HFFc6 (cell line): ENCODE measurements at regions not wholly inside any gene's neighbourhood (a gene's known extent, or its start where the extent isn't known, plus 50 kb on each side); places are given as distances from the start of the nearest gene placed in this dataset.
"Not testable (repeated sequence)": the region's sequence is repeated elsewhere in the genome, so short reads cannot be mapped to it uniquely, and the experiment has no call there.

ENCODE experiments used
- DNase-seq: peaks from one replicate; pipeline ENCODE4 v3.0.0-alpha.2; 2018
- H3K27ac Mint-ChIP-seq: 2 replicates; pipeline ENCODE4 v1.8.0; 2020; ENCODE audit warnings: mild to moderate bottlenecking, mixed read lengths
- H3K27me3 Mint-ChIP-seq: 2 replicates; pipeline ENCODE4 v1.8.0; 2021; ENCODE audit warnings: mild to moderate bottlenecking, moderate library complexity, mixed read lengths; ENCODE audit not compliant: insufficient read depth
- H3K36me3 Mint-ChIP-seq: 2 replicates; pipeline ENCODE4 v1.8.0; 2021; ENCODE audit warnings: low read depth, mixed read lengths
- H3K4me1 Mint-ChIP-seq: 2 replicates; pipeline ENCODE4 v1.8.0; 2020; ENCODE audit warnings: low read depth, mixed read lengths
- H3K4me3 Mint-ChIP-seq: 2 replicates; pipeline ENCODE4 v1.8.0; 2020; ENCODE audit warnings: mild to moderate bottlenecking, moderate library complexity, mixed read lengths
- H3K9me3 Mint-ChIP-seq: 2 replicates; pipeline ENCODE4 v1.8.0; 2020; ENCODE audit warnings: mild to moderate bottlenecking, mixed read lengths
- TF ChIP-seq, protein P1 (sequence below): fragments of 200-600 bp; sonication (generic); IDR thresholded peaks from 2 replicates; pipeline ENCODE4 v1.5.0; 2021; ENCODE audit warnings: antibody characterized with exemption, mild to moderate bottlenecking

- Mint-ChIP-seq H3K36me3 (no peaks in the 10 kb centered on the region), H3K27me3 (peaks cover 2% of the 10 kb centered on the region), H3K27ac (no peak overlapping the region), H3K4me1 (no peaks in the 10 kb centered on the region), H3K4me3 (no peak overlapping the region), H3K9me3 (no peaks in the 10 kb centered on the region)
- DNase-seq, result no peak
- TF ChIP-seq, protein P1, sequence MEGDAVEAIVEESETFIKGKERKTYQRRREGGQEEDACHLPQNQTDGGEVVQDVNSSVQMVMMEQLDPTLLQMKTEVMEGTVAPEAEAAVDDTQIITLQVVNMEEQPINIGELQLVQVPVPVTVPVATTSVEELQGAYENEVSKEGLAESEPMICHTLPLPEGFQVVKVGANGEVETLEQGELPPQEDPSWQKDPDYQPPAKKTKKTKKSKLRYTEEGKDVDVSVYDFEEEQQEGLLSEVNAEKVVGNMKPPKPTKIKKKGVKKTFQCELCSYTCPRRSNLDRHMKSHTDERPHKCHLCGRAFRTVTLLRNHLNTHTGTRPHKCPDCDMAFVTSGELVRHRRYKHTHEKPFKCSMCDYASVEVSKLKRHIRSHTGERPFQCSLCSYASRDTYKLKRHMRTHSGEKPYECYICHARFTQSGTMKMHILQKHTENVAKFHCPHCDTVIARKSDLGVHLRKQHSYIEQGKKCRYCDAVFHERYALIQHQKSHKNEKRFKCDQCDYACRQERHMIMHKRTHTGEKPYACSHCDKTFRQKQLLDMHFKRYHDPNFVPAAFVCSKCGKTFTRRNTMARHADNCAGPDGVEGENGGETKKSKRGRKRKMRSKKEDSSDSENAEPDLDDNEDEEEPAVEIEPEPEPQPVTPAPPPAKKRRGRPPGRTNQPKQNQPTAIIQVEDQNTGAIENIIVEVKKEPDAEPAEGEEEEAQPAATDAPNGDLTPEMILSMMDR, result no peak
These were observed 105.7 kb upstream of the SNX7 start for GRCh38 chr1:98555814-98556213.

DNA sequence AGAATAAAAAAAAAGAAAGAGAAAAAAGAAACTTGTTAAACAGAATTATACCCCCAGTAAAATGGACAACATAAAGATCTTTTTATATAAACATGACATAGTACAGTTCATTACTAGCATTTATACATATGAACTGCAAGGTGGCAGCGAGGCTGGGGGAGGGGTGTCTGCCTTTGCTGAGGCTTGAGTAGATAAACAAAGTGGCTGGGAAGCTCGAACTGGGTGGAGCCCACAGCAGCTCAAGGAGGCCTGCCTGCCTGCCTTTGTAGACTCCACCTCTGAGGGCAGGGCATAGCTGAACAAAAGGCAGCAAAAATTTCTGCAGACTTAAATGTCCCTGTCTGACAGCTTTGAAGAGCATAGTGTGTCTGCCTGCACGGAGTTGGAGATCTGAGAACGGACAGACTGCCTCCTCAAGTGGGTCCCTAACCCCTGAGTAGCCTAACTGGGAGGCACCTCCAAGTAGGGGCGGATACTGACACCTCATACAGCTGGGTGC is 108.9 kb upstream of the SNX7 start:
- not testable (repeated sequence) for H3K4me3 Mint-ChIP-seq, H3K4me1 Mint-ChIP-seq, H3K9me3 Mint-ChIP-seq, H3K27me3 Mint-ChIP-seq, DNase-seq, H3K27ac Mint-ChIP-seq, H3K36me3 Mint-ChIP-seq

DNA sequence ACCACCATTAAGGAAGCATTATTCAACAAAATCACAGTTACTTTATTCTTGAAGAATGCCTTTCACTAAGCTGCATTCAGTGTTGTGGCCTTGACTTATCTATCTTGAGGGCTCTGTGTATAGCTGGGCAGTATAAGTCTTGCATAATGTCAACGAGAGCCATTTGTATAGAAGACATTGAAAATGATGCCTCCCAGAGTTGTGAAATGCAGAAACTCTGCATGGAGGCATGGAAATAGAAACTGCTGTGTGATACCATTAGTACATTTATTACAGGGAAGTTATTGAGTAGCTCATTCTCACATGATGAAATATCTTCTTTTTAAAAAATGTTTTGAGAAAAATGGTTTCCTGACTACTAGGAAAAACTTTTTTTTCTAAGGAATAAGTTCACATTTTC is 111.4 kb upstream of the SNX7 start:
- Mint-ChIP-seq H3K9me3 (no peaks in the 10 kb centered on the region), H3K4me3 (no peak overlapping the region), H3K4me1 (no peaks in the 10 kb centered on the region), H3K27ac (no peak overlapping the region), H3K36me3 (no peaks in the 10 kb centered on the region), H3K27me3 (no peaks in the 10 kb centered on the region)
- no peak for DNase-seq
- TF ChIP-seq, protein P1, result no peak

DNA sequence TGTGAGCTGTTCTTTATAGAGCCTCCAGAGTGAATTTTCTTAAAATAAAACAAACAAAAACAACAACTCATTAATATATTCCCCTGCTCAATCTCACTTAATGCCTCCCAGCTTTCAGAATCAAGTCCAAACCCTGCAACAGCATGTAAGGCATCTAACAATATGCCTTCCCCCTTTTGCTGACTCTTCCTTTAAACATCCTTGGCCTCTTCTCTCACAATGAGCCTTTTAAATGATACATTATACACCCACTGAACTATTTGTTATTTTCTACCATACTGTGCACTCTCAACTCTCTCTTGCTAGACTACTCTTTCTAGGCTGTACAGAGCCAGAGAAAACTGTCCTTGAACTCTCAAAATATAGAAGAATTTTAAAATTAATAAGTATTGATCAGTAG is 115.2 kb upstream of the SNX7 start:
- Mint-ChIP-seq H3K36me3 (no peaks in the 10 kb centered on the region), H3K27me3 (no peaks in the 10 kb centered on the region), H3K4me3 (no peak overlapping the region), H3K27ac (no peak overlapping the region), H3K4me1 (no peaks in the 10 kb centered on the region), H3K9me3 (no peaks in the 10 kb centered on the region)
- TF ChIP-seq, protein P1, result no peak
- peak; percentile 24 for DNase-seq

GRCh38 chr1:98538106-98538505 is 123.4 kb upstream of the SNX7 start:
- Mint-ChIP-seq H3K27ac (no peak overlapping the region), H3K36me3 (no peaks in the 10 kb centered on the region), H3K4me1 (no peaks in the 10 kb centered on the region), H3K9me3 (no peaks in the 10 kb centered on the region), H3K27me3 (peaks cover 6% of the 10 kb centered on the region), H3K4me3 (no peak overlapping the region)
- DNase-seq, result no peak
- TF ChIP-seq, protein P1, result no peak

DNA sequence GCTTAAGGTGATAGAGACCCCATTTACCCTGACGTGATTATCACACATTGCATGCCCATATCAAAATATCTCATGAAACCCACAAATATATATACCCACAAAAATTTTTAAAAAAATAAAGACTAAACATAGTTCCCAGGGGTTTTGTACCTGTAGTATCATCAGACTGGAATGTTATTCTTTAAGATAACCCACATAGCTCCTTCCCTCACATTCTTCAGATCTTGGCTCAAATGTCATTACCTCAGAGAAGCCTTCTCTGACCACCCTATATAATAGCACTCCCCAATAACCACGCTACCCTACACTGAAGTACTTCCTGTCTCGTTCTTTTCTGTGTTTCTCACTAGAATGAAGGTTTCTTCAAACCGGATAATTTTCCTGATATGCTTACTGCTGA is 138.3 kb upstream of the SNX7 start:
- no peak overlapping the region for H3K27ac Mint-ChIP-seq
- no peak overlapping the region for H3K4me3 Mint-ChIP-seq
- TF ChIP-seq, protein P1, result no peak
- H3K36me3 Mint-ChIP-seq, result no peaks in the 10 kb centered on the region
- peaks cover 6% of the 10 kb centered on the region for H3K27me3 Mint-ChIP-seq
- H3K4me1 Mint-ChIP-seq, result peaks cover 4% of the 10 kb centered on the region; the same call in 1 of the 2 replicates
- no peak for DNase-seq
- H3K9me3 Mint-ChIP-seq, result peaks cover 17% of the 10 kb centered on the region
